ENCODE measurements at regions not wholly inside any gene's neighbourhood (a gene's known extent, or its start where the extent isn't known, plus 50 kb on each side); places are given as distances from the start of the nearest gene placed in this dataset.

GRCh38 chr9:80651044-80651443, 1038.3 kb downstream of the TLE1 start:
- TF ChIP-seq SNAPC5 (CRISPR knock-in tag; IDR thresholded peaks at IDR 0.05) (no peak), ZNF253 (CRISPR knock-in tag; conservative IDR thresholded peaks at IDR 0.05) (no peak), POLR2AphosphoS5 (IDR thresholded peaks at IDR 0.05; ENCODE audit: control insufficient read depth, insufficient read depth, low read depth, low read length) (no peak), KLF10 (CRISPR knock-in tag; IDR thresholded peaks at IDR 0.05) (no peak), CTCF (IDR thresholded peaks at IDR 0.05 in 2 of 3, conservative IDR thresholded peaks at IDR 0.05 in 1 of 3; ENCODE audit: insufficient read depth in 2 of 3, low read depth in 1 of 3, low read length in 3 of 3) (no peak), ZC3H11A (IDR thresholded peaks at IDR 0.05; ENCODE audit: low read depth, low read length) (no peak), ZNF445 (CRISPR knock-in tag; IDR thresholded peaks at IDR 0.05; ENCODE audit: low read depth) (no peak), KLF16 (IDR thresholded peaks at IDR 0.05) (no peak), ARID3A (IDR thresholded peaks at IDR 0.05; ENCODE audit: borderline replicate concordance, low read depth, low read length) (no peak), TAF1 (IDR thresholded peaks at IDR 0.05; ENCODE audit: control insufficient read depth, extremely low read depth, insufficient read depth, low read length, severe bottlenecking) (no peak), ZNF77 (CRISPR knock-in tag; IDR thresholded peaks at IDR 0.05) (no peak), FOXA1 (IDR thresholded peaks at IDR 0.05; ENCODE audit: borderline replicate concordance) (no peak), ZNF133 (CRISPR knock-in tag; IDR thresholded peaks at IDR 0.05) (no peak), ZNF507 (tag; conservative IDR thresholded peaks at IDR 0.05) (no peak)
